NCI-H460 (cell line): ENCODE measurements at regions not wholly inside any gene's neighbourhood (a gene's known extent, or its start where the extent isn't known, plus 50 kb on each side); places are given as distances from the start of the nearest gene placed in this dataset.

Experiments used
- DNase-seq: peaks from one replicate; pipeline ENCODE4 v3.0.0-alpha.2; 2016; ENCODE audit warnings: low read depth; ENCODE audit errors: extremely low read depth

DNA sequence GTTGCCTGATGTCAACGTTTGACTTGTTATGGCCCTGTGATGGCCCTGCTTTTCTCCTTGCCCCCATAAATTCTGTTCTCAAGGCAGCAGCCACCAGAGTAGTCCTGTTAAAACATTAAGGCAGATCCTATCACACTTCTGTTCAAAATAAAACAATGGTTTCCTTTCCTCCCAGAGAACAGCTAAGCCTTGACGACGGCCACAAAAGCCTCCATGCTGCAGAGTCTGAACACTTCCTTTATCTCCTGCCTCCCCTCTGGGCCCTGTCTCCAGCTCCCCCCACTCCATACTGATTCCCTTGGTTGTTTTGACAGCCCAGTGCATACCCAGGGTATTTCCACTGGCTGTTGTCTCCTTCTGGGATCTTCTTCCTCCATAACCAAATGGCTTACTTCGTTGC lies 618.1 kb downstream of the MED13L start:
- DNase-seq = no peak

GRCh38 chr12:115657081-115658013 lies 620.1 kb downstream of the MED13L start:
- no peak for DNase-seq

- no peak for DNase-seq
These were observed 627.5 kb downstream of the MED13L start for GRCh38 chr12:115650026-115650425.

DNA sequence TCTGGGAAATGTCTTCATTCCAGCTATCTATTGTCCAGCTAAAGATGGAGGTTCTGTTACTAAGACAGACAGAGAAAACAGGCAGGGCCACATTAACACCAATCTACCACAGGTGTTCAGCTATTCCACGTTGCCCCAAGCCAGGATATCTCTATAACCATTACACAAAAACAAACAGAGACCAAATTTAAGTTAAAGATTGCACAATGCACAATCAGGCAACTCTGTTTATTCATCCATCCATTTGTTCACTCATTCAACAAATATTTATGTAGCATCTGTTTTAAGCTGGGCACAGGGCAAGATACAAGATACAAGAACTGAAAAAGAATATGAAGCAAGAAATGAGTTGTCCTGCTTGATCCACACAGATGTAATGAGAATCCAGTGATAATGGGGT lies 629.0 kb downstream of the MED13L start:
- no peak for DNase-seq

DNA sequence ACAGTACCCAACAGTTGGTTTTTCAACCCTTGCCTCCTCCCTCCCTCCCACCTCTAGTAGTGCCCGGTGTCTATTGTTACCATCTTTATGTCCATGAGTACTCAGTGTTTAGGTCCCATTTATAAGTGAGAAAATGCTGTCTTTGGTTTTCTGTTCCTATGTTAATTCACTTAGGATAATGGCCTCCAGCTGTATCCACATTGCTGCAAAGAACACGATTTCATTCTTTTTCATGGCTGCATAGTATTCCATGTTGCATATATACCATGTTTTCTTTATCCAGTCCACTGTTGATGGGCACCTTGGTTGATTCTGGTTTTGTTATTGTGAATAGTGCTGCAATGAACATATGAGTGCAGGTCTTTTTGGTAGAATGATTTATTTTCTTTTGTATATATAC lies 631.3 kb downstream of the MED13L start:
- DNase-seq = no peak

DNA sequence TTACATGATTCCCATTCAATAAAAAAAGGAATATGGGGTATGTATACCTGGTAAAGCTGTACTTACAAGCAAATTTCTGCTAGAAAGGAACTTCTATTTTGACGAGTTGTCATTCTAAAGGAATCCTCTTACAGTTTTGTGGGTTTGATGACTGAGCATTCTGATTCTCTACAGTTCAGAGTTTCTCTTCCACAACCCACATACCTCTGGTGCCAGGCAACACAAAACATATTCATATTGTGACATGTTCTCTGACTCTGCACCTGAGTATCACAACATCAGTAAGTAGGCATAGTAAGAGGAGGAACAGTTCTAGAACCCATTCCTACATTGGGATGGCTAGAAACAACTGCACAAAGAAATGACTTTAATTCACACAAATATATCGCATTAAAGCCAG lies 636.6 kb downstream of the MED13L start:
- DNase-seq = no peak

GRCh38 chr12:115639648-115640012 lies 637.9 kb downstream of the MED13L start:
- DNase-seq = no peak

- no peak for DNase-seq
These were observed 638.5 kb downstream of the MED13L start for GRCh38 chr12:115638733-115639647.

- DNase-seq = no peak
These were observed 640.9 kb downstream of the MED13L start for GRCh38 chr12:115636546-115636945.

DNA sequence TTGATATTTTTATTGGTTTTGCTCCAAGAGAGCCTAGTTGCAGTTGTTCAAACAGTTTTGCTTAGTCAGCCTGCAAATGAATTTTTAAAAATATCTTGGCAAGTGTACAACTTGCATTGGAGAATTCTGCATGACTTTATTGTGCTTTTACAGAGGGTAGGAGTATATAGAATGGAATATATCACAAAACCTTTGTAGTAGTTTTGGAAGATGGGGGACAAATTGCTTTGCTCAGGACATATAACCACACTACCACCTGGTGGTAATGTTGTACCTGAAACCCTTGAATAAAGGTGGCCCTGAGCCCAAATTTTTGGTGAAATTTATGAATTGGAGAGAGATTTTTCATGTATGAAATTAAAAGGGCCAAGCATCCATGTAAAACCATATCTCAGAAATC lies 645.2 kb downstream of the MED13L start:
- no peak for DNase-seq

- DNase-seq = no peak
These were observed 647.4 kb downstream of the MED13L start for GRCh38 chr12:115630136-115630535.

DNA sequence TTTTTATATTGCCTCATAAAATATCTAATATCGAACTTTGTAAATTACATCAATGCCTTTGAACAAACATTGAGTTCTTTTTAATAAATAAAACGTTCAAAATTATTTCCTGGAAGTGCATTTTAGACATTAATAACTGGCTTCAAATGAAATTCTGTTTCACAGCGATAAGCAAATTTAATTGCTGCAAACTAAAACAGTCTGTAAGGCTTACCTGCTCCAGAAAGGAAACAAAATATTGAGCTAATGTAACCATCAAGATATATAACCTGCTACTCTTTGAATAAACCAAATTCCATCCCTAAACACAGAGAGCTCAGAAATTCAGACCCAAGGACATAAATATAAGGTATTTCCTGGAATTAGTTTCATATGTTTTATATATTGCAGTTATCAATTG lies 651.3 kb downstream of the MED13L start:
- no peak for DNase-seq

- DNase-seq = no peak
These were observed 653.6 kb downstream of the MED13L start for GRCh38 chr12:115623764-115624334.

- no peak for DNase-seq
These were observed 654.2 kb downstream of the MED13L start for GRCh38 chr12:115623275-115623674.

GRCh38 chr12:115620816-115621215 lies 656.7 kb downstream of the MED13L start:
- DNase-seq = no peak

- DNase-seq = no peak
These were observed 657.6 kb downstream of the MED13L start for GRCh38 chr12:115619889-115620288.

- DNase-seq = no peak
These were observed 658.4 kb downstream of the MED13L start for GRCh38 chr12:115619061-115619460.

- DNase-seq = no peak
These were observed 659.4 kb downstream of the MED13L start for GRCh38 chr12:115618105-115618504.

DNA sequence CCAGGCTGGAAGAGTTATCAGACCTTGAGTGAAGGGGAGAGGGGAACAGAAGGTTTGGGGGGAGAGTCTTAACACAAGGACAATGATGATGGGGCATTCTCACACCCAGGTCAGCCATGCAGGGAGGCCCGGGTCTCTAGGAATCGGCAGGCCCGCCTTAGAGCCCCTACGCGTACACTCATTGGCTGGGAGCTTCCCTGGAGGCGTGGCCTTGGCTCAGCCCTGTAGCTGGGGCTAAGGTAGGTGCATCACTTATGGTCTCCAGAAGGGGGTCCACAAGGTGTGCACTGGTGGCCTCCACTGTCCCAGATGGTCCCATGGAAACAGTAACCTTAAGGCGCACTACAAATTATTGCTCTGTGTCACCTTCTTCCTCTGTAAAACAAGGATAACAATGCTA lies 660.1 kb downstream of the MED13L start:
- DNase-seq = no peak

DNA sequence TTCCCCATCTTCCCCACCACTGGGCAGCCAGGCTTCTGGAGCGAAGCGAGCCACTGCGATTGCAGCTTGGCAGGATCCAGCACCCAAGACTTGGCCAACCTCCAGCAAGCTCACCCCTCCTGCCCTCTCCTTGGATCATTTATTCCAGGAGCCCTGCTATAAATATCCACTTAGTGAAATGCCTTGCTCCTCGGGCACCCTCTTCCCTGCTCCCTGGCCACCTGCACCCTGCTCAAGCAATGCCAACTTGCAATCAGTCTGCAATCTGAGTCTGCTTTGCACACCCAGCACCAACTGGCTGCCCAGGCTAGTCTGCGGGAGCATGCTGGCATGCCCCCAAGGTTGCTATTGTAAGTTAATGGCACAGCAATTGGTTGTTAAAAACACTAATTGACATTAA lies 666.0 kb downstream of the MED13L start:
- DNase-seq = no peak

DNA sequence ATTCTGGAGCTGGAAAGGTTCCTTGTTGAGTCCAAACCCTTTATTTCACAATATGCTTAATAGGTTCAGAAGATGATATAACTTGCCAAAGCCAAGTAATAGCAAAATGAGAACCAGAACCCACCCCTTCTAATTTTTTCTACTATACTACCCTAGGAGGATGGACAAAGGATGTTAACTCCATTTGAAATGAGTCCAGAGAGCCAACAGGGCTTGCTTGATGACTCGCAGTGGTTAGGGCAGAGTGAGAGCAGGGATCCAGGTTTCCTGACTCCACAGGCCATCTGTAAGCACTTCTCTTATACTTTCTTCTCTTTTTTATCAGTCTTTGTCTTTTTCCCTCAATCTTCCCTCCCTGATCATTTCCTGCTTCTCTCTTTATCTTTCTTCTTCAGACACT lies 668.1 kb downstream of the MED13L start:
- no peak for DNase-seq
